IPS DF 19.7 (cell line): ENCODE measurements at regions not wholly inside any gene's neighbourhood (a gene's known extent, or its start where the extent isn't known, plus 50 kb on each side); places are given as distances from the start of the nearest gene placed in this dataset.

Source experiments
- DNase-seq: peaks from one replicate; pipeline ENCODE4 v3.0.0-alpha.2; 2013; ENCODE audit warnings: low read depth, low spot score

GRCh38 chr14:83419420-83419819 lies 1885.8 kb upstream of the SEL1L start:
- no peak for DNase-seq

GRCh38 chr14:83421711-83422110 lies 1888.1 kb upstream of the SEL1L start:
- DNase-seq: no peak

- DNase-seq: no peak
These were observed 1891.5 kb upstream of the SEL1L start for GRCh38 chr14:83425138-83425537.

GRCh38 chr14:83425706-83426105 lies 1892.1 kb upstream of the SEL1L start:
- no peak for DNase-seq

- DNase-seq: no peak
These were observed 1900.0 kb upstream of the SEL1L start for GRCh38 chr14:83433618-83434017.

GRCh38 chr14:83441801-83442200 lies 1908.1 kb upstream of the SEL1L start:
- DNase-seq: no peak

- DNase-seq: no peak
These were observed 1921.9 kb upstream of the SEL1L start for GRCh38 chr14:83455561-83455960.

GRCh38 chr14:83461521-83461920 lies 1927.9 kb upstream of the SEL1L start:
- DNase-seq: no peak

- no peak for DNase-seq
These were observed 1929.1 kb upstream of the SEL1L start for GRCh38 chr14:83462759-83463158.

GRCh38 chr14:83463500-83464098 lies 1929.9 kb upstream of the SEL1L start:
- peak; percentile 9 for DNase-seq

- no peak for DNase-seq
These were observed 1934.2 kb upstream of the SEL1L start for GRCh38 chr14:83467811-83468210.

- no peak for DNase-seq
These were observed 1936.8 kb upstream of the SEL1L start for GRCh38 chr14:83470466-83470865.

GRCh38 chr14:83470959-83471695 lies 1937.5 kb upstream of the SEL1L start:
- no peak for DNase-seq

- no peak for DNase-seq
These were observed 1940.0 kb upstream of the SEL1L start for GRCh38 chr14:83473416-83474235.

GRCh38 chr14:83478741-83479140 lies 1945.1 kb upstream of the SEL1L start:
- no peak for DNase-seq

- no peak for DNase-seq
These were observed 1949.4 kb upstream of the SEL1L start for GRCh38 chr14:83483063-83483462.

GRCh38 chr14:83485591-83485990 lies 1951.9 kb upstream of the SEL1L start:
- no peak for DNase-seq

GRCh38 chr14:83491091-83491490 lies 1957.4 kb upstream of the SEL1L start:
- no peak for DNase-seq

GRCh38 chr14:83520837-83521236 lies 1987.2 kb upstream of the SEL1L start:
- no peak for DNase-seq

- DNase-seq: no peak
These were observed 1995.9 kb upstream of the SEL1L start for GRCh38 chr14:83529531-83529930.

- DNase-seq: no peak
These were observed 1996.2 kb upstream of the FLRT2 start for GRCh38 chr14:83533734-83534133.

- DNase-seq: no peak
These were observed 1994.9 kb upstream of the FLRT2 start for GRCh38 chr14:83534995-83535394.

GRCh38 chr14:83535444-83535843 lies 1994.5 kb upstream of the FLRT2 start:
- DNase-seq: no peak
